ENCODE measurements at regions not wholly inside any gene's neighbourhood (a gene's known extent, or its start where the extent isn't known, plus 50 kb on each side); places are given as distances from the start of the nearest gene placed in this dataset.

DNA sequence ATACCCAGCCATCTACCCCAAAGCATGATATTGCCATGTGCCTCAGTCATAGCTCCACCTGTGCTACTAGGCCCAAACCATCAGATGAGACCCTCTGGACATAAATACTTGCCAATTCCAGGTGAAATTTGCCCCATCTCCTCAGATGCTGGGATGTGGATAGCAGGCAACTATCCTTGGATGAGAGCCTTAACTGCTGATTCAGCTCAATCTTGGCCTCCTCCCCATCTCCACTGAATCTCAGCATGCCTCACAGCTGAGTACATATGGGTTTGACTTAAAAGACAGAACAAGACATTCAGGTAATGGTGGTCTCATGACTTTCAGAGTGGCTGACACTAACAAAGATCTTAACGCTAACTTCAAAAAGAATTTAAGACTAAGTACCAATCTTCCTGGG lies 50.8 kb upstream of the KLHL13 start:
- intact Hi-C loops (cut with DNase I), result no loop called here
- no peaks in the 10 kb centered on the region for H3K9me3 ChIP-seq (ENCODE audit: control insufficient read depth, low read length)
- DNase-seq (no peak), ATAC-seq (ENCODE audit: low FRiP score) (no peak)
- WGBS, 2 donors, result 94 to 97% methylated on average over 1 of the region's 1 CpG
- H3K4me1 ChIP-seq (ENCODE audit: control insufficient read depth in 1 of 2, insufficient read depth in 2 of 2, low read length in 2 of 2), result no peaks in the 10 kb centered on the region
- H3K27me3 ChIP-seq (ENCODE audit: control insufficient read depth in 1 of 2, insufficient read depth in 2 of 2, low read length in 1 of 2), result no peaks in the 10 kb centered on the region
- no peak overlapping the region for H3K4me3 ChIP-seq (ENCODE audit: low read length in 2 of 2)
- H3K36me3 ChIP-seq (ENCODE audit: control insufficient read depth in 1 of 2, insufficient read depth in 2 of 2, low read length in 1 of 2), result no peaks in the 10 kb centered on the region
- H3K27ac ChIP-seq (ENCODE audit: low read depth in 1 of 2, low read length in 2 of 2), result no peak overlapping the region

DNA sequence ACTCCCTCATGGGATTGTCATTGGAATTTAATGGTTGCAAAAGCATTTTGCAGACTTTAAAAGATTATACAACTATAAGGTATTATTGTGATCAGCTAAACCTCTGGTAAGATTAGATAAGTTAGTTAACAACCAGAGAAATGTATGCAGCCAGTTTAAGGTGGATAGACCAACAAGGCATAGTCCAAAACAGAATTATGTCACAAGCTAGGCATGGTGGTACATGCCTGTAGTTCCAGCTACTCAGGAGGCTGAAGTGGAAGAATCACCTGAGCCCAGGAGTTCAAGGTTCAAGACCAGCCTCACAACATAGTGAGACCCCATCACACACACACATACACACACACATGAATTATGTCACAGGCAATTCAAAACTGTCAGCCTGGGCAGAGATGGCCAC lies 54.7 kb upstream of the KLHL13 start:
- Histone ChIP-seq H3K27ac (ENCODE audit: low read depth in 1 of 2, low read length in 2 of 2) (no peak overlapping the region), H3K4me1 (ENCODE audit: control insufficient read depth in 1 of 2, insufficient read depth in 2 of 2, low read length in 2 of 2) (no peaks in the 10 kb centered on the region), H3K36me3 (ENCODE audit: control insufficient read depth in 1 of 2, insufficient read depth in 2 of 2, low read length in 1 of 2) (no peaks in the 10 kb centered on the region), H3K4me3 (ENCODE audit: low read length in 2 of 2) (no peak overlapping the region), H3K9me3 (ENCODE audit: control insufficient read depth, low read length) (no peaks in the 10 kb centered on the region), H3K27me3 (ENCODE audit: control insufficient read depth in 1 of 2, insufficient read depth in 2 of 2, low read length in 1 of 2) (no peaks in the 10 kb centered on the region)
- DNase-seq, result no peak
- no peak for ATAC-seq (ENCODE audit: low FRiP score)
- intact Hi-C loops (cut with DNase I), result no loop called here

DNA sequence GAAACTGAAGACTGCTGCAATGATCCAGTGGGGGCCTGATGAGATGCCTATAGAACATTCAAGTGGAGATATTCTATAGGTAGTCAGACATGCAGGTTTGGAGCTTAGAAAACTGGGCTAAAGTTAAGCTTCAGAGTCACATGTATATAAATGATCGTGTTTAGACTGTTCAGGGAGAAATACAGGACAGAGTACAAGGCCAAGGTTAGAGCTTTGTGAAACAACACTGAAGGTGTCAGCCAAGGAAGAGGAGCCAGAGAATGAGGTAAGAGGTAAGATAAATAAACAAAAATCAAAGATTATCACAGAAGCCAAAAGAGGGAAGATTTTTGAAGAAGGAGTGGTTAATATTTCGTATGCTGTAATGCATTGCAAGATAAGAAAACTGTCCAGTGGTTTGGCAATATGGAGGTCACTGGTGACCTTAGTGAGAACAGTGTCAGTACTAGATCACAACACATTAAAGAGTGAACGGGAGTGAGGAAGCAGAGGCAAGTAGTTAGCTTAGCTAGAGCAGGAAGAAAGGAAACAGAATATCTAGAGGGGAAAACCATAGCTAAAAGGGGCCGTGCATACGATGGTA lies 58.0 kb upstream of the KLHL13 start:
- H3K4me1 ChIP-seq (ENCODE audit: control insufficient read depth in 1 of 2, insufficient read depth in 2 of 2, low read length in 2 of 2), result peaks cover 0 to 3% of the 10 kb centered on the region in 2 donors
- H3K9me3 ChIP-seq (ENCODE audit: control insufficient read depth, low read length), result no peaks in the 10 kb centered on the region
- 65 to 77% methylated on average over 5 of the region's 5 CpGs for WGBS, 2 donors
- ATAC-seq (ENCODE audit: low FRiP score) (no peak), DNase-seq (no peak)
- no peaks in the 10 kb centered on the region for H3K36me3 ChIP-seq (ENCODE audit: control insufficient read depth in 1 of 2, insufficient read depth in 2 of 2, low read length in 1 of 2)
- no peaks in the 10 kb centered on the region for H3K27me3 ChIP-seq (ENCODE audit: control insufficient read depth in 1 of 2, insufficient read depth in 2 of 2, low read length in 1 of 2)
- intact Hi-C loops (cut with DNase I), result no loop called here
- no peak overlapping the region for H3K4me3 ChIP-seq (ENCODE audit: low read length in 2 of 2)
- H3K27ac ChIP-seq (ENCODE audit: low read depth in 1 of 2, low read length in 2 of 2), result no peak overlapping the region

DNA sequence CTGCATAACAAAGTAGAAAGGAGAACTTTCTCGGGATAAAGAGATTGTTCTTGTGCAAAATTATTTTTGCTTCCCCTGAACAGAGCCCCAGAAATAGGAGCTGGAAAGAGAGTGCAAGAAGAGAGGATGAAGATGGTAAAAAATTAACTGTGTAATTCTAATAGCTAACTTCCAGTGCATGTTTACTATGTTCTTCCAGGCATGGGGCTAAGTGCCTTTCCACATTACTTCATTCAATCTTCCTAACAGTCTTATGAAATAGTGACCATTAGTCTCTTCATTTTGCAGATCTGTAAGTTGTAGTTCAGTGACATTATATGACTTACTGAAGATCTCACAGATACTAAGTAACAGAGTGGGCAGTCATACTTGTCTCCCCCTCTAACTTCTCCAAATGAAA lies 61.1 kb upstream of the KLHL13 start:
- Histone ChIP-seq H3K27ac (ENCODE audit: low read depth in 1 of 2, low read length in 2 of 2) (no peak overlapping the region), H3K4me1 (ENCODE audit: control insufficient read depth in 1 of 2, insufficient read depth in 2 of 2, low read length in 2 of 2) (peaks cover 0 to 6% of the 10 kb centered on the region in 2 donors), H3K27me3 (ENCODE audit: control insufficient read depth in 1 of 2, insufficient read depth in 2 of 2, low read length in 1 of 2) (no peaks in the 10 kb centered on the region), H3K36me3 (ENCODE audit: control insufficient read depth in 1 of 2, insufficient read depth in 2 of 2, low read length in 1 of 2) (no peaks in the 10 kb centered on the region), H3K4me3 (ENCODE audit: low read length in 2 of 2) (no peak overlapping the region), H3K9me3 (ENCODE audit: control insufficient read depth, low read length) (no peaks in the 10 kb centered on the region)
- intact Hi-C loops (cut with DNase I), result no loop called here
- 65 to 94% methylated on average over 1 of the region's 1 CpG for WGBS, 2 donors
- DNase-seq (no peak), ATAC-seq (ENCODE audit: low FRiP score) (no peak)

DNA sequence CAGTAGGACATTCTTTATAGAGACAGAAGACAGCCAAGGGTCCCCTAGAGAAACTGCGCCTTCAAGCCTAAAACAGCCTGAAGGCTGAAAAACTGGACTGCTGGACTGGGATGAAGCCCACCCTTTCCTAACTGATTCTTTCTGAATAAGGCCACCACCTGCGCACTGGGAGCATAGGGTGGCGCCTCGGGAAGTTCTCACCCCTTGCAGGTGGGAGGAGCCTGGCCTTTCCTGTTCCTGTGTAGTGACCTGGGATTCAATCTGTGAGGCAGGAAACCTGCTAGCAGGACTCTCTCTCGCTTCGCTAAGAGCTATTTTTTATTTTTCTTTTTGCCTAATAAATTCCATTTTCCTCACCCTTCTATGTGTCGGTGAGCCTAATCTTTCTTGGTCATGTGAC lies 61.8 kb upstream of the KLHL13 start:
- H3K27me3 ChIP-seq (ENCODE audit: control insufficient read depth in 1 of 2, insufficient read depth in 2 of 2, low read length in 1 of 2), result no peaks in the 10 kb centered on the region
- WGBS, 2 donors, result 72 to 83% methylated on average over 7 of the region's 7 CpGs
- no peak for ATAC-seq (ENCODE audit: low FRiP score)

DNA sequence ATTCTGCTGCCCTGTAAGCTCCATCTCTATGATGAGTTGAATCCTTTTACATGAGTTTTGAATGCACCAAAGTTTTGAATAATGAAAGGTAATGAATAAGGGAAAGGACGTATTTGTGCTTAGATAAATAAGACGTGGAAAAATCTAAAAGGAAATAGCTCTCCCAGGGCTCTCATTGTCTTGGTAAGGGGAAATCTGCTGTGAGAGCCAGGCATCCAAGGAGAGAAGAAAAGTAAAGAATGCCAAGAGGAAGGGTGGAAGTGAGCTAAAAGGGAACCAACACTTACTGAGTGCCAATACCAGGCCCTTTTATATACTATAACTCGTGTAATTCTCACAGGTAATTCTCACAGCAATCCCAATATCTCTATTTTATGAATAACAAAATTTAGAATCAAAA lies 62.6 kb upstream of the KLHL13 start:
- WGBS, 2 donors, result 24 to 32% methylated on average over 3 of the region's 3 CpGs
- Histone ChIP-seq H3K36me3 (ENCODE audit: control insufficient read depth in 1 of 2, insufficient read depth in 2 of 2, low read length in 1 of 2) (no peaks in the 10 kb centered on the region), H3K4me1 (ENCODE audit: control insufficient read depth in 1 of 2, insufficient read depth in 2 of 2, low read length in 2 of 2) (peaks cover 0 to 6% of the 10 kb centered on the region in 2 donors), H3K4me3 (ENCODE audit: low read length in 2 of 2) (no peak overlapping the region), H3K27me3 (ENCODE audit: control insufficient read depth in 1 of 2, insufficient read depth in 2 of 2, low read length in 1 of 2) (no peaks in the 10 kb centered on the region), H3K9me3 (ENCODE audit: control insufficient read depth, low read length) (no peaks in the 10 kb centered on the region), H3K27ac (ENCODE audit: low read depth in 1 of 2, low read length in 2 of 2) (no peak overlapping the region)
- DNase-seq (no peak), ATAC-seq (ENCODE audit: low FRiP score) (no peak)
- intact Hi-C loops (cut with DNase I), result no loop called here

More for the DNA sequence above, 61.8 kb upstream of the KLHL13 start:
- Histone ChIP-seq H3K4me3 (ENCODE audit: low read length in 2 of 2) (no peak overlapping the region), H3K4me1 (ENCODE audit: control insufficient read depth in 1 of 2, insufficient read depth in 2 of 2, low read length in 2 of 2) (peaks cover 0 to 6% of the 10 kb centered on the region in 2 donors), H3K36me3 (ENCODE audit: control insufficient read depth in 1 of 2, insufficient read depth in 2 of 2, low read length in 1 of 2) (no peaks in the 10 kb centered on the region), H3K9me3 (ENCODE audit: control insufficient read depth, low read length) (no peaks in the 10 kb centered on the region), H3K27ac (ENCODE audit: low read depth in 1 of 2, low read length in 2 of 2) (no peak overlapping the region)
- DNase-seq, result no peak
- intact Hi-C loops (cut with DNase I), result no loop called here

DNA sequence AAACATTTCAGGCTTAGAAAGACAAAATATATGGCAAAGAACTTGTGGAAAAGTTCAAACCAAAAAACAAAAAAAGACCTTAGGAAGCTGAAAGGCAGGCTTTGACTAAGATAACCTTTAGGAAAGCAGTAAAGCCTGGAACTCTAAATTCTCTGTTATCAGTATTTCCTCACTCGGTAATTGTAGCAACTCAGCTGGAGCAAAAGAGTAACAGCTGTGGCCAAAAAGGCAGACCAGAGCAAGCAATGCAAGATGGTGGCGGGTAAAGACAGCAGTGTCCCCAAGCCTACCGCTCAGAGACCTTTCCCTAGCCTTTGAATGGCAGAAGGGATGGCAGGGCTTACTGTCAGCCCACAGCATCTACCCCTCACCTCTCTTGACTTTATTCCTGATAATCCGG lies 63.1 kb upstream of the KLHL13 start:
- DNase-seq (no peak), ATAC-seq (ENCODE audit: low FRiP score) (no peak)
- H3K4me3 ChIP-seq (ENCODE audit: low read length in 2 of 2), result no peak overlapping the region
- intact Hi-C loops (cut with DNase I), result no loop called here
- peaks cover 0 to 6% of the 10 kb centered on the region in 2 donors for H3K4me1 ChIP-seq (ENCODE audit: control insufficient read depth in 1 of 2, insufficient read depth in 2 of 2, low read length in 2 of 2)
- H3K9me3 ChIP-seq (ENCODE audit: control insufficient read depth, low read length), result no peaks in the 10 kb centered on the region
- no peaks in the 10 kb centered on the region for H3K36me3 ChIP-seq (ENCODE audit: control insufficient read depth in 1 of 2, insufficient read depth in 2 of 2, low read length in 1 of 2)
- no peaks in the 10 kb centered on the region for H3K27me3 ChIP-seq (ENCODE audit: control insufficient read depth in 1 of 2, insufficient read depth in 2 of 2, low read length in 1 of 2)
- H3K27ac ChIP-seq (ENCODE audit: low read depth in 1 of 2, low read length in 2 of 2), result no peak overlapping the region
- WGBS, 2 donors, result 64 to 67% methylated on average over 4 of the region's 4 CpGs

DNA sequence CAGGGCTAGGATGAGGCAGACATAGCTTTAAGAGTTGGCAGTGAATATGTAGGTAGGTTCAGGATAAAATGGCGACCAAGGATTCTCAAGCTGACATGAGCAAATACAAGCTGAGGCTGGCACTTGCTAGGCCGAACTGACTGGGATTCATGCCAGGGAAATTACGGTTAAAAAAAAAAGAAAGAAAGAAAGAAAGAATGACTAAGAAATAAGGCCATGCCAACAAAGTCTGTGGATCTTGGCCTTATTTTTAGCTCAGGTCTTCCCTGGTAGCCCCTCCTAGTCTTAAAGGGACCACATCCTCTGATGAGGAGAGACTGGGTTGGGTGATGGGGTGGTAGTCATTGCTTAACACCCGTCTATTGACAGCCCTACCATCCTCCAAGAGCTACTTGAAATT lies 64.4 kb upstream of the KLHL13 start:
- Histone ChIP-seq H3K27ac (ENCODE audit: low read depth in 1 of 2, low read length in 2 of 2) (no peak overlapping the region), H3K4me3 (ENCODE audit: low read length in 2 of 2) (no peak overlapping the region), H3K36me3 (ENCODE audit: control insufficient read depth in 1 of 2, insufficient read depth in 2 of 2, low read length in 1 of 2) (no peaks in the 10 kb centered on the region), H3K27me3 (ENCODE audit: control insufficient read depth in 1 of 2, insufficient read depth in 2 of 2, low read length in 1 of 2) (no peaks in the 10 kb centered on the region), H3K9me3 (ENCODE audit: control insufficient read depth, low read length) (no peaks in the 10 kb centered on the region), H3K4me1 (ENCODE audit: control insufficient read depth in 1 of 2, insufficient read depth in 2 of 2, low read length in 2 of 2) (peaks cover 0 to 6% of the 10 kb centered on the region in 2 donors)
- intact Hi-C loops (cut with DNase I), result no loop called here
- DNase-seq (no peak), ATAC-seq (ENCODE audit: low FRiP score) (peak; percentile 38)
- WGBS, 2 donors, result 24 to 27% methylated on average over 4 of the region's 4 CpGs

DNA sequence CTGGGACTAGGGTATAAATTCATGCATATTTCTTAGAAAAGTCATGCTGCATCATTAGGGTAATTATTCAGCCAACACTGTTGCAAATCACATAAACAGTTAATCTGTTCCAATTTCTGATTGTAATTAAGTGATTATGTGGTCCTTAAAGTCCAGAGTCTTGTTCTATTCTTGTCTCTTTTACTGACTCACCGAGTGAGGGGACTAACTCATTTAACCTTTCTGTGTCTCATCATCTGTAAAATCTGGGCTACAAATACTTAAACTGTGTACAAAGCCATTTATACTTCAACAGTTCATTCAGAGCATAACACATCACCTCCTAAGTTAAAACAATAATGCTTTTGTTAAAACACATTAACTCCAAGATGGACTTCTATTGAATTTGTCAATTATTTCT lies 65.4 kb upstream of the KLHL13 start:
- H3K27me3 ChIP-seq (ENCODE audit: control insufficient read depth in 1 of 2, insufficient read depth in 2 of 2, low read length in 1 of 2), result no peaks in the 10 kb centered on the region
- H3K4me3 ChIP-seq (ENCODE audit: low read length in 2 of 2), result no peak overlapping the region
- 6 to 11% methylated on average over 1 of the region's 1 CpG for WGBS, 2 donors
- no peaks in the 10 kb centered on the region for H3K9me3 ChIP-seq (ENCODE audit: control insufficient read depth, low read length)
- intact Hi-C loops (cut with DNase I), result no loop called here
- no peak overlapping the region for H3K27ac ChIP-seq (ENCODE audit: low read depth in 1 of 2, low read length in 2 of 2)
- DNase-seq, result no peak
- H3K36me3 ChIP-seq (ENCODE audit: control insufficient read depth in 1 of 2, insufficient read depth in 2 of 2, low read length in 1 of 2), result no peaks in the 10 kb centered on the region
- H3K4me1 ChIP-seq (ENCODE audit: control insufficient read depth in 1 of 2, insufficient read depth in 2 of 2, low read length in 2 of 2), result peaks cover 0 to 6% of the 10 kb centered on the region in 2 donors
- no peak for ATAC-seq (ENCODE audit: low FRiP score)
